ENCODE measurements at regions not wholly inside any gene's neighbourhood (a gene's known extent, or its start where the extent isn't known, plus 50 kb on each side); places are given as distances from the start of the nearest gene placed in this dataset.
"Not testable (repeated sequence)": the region's sequence is repeated elsewhere in the genome, so short reads cannot be mapped to it uniquely, and the experiment has no call there.

- DNase-seq (ENCODE audit: low read depth in 2 of 2), result no peak
Observed at GRCh38 chr6:149237464-149237863, 80.0 kb upstream of the TAB2 start.

GRCh38 chr6:149239573-149240209 lies 77.8 kb upstream of the TAB2 start:
- no peak for DNase-seq (ENCODE audit: low read depth in 2 of 2)

- no peak for DNase-seq (ENCODE audit: low read depth in 2 of 2)
Observed at GRCh38 chr6:149242883-149243282, 74.6 kb upstream of the TAB2 start.

- DNase-seq (ENCODE audit: low read depth in 2 of 2), result no peak
Observed at GRCh38 chr6:149244105-149244504, 73.4 kb upstream of the TAB2 start.

- DNase-seq (ENCODE audit: low read depth in 2 of 2), result no peak
Observed at GRCh38 chr6:149246691-149247384, 70.7 kb upstream of the TAB2 start.

- no peak for DNase-seq (ENCODE audit: low read depth in 2 of 2)
Observed at GRCh38 chr6:149247385-149247763, 70.1 kb upstream of the TAB2 start.

- DNase-seq (ENCODE audit: low read depth in 2 of 2), result not testable (repeated sequence)
Observed at GRCh38 chr6:149248263-149248662, 69.2 kb upstream of the TAB2 start.

GRCh38 chr6:149248693-149249369 lies 68.7 kb upstream of the TAB2 start:
- DNase-seq (ENCODE audit: low read depth in 2 of 2), result no peak

- no peak for DNase-seq (ENCODE audit: low read depth in 2 of 2)
Observed at GRCh38 chr6:149249370-149250357, 67.8 kb upstream of the TAB2 start.

- DNase-seq (ENCODE audit: low read depth in 2 of 2), result no peak
Observed at GRCh38 chr6:149250951-149251350, 66.6 kb upstream of the TAB2 start.

- no peak for DNase-seq (ENCODE audit: low read depth in 2 of 2)
Observed at GRCh38 chr6:149252622-149253021, 64.9 kb upstream of the TAB2 start.

- DNase-seq (ENCODE audit: low read depth in 2 of 2), result no peak
Observed at GRCh38 chr6:149254253-149254652, 63.3 kb upstream of the TAB2 start.

- DNase-seq (ENCODE audit: low read depth in 2 of 2), result no peak
Observed at GRCh38 chr6:149259753-149260152, 57.8 kb upstream of the TAB2 start.

- no peak for DNase-seq (ENCODE audit: low read depth in 2 of 2)
Observed at GRCh38 chr6:149260214-149260874, 57.2 kb upstream of the TAB2 start.

- DNase-seq (ENCODE audit: low read depth in 2 of 2), result no peak
Observed at GRCh38 chr6:149261364-149262040, 56.0 kb upstream of the TAB2 start.

- no peak for DNase-seq (ENCODE audit: low read depth in 2 of 2)
Observed at GRCh38 chr6:149263321-149263720, 54.2 kb upstream of the TAB2 start.

GRCh38 chr6:149264629-149265028 lies 52.9 kb upstream of the TAB2 start:
- no peak for DNase-seq (ENCODE audit: low read depth in 2 of 2)

GRCh38 chr6:149265945-149266344 lies 51.6 kb upstream of the TAB2 start:
- DNase-seq (ENCODE audit: low read depth in 2 of 2), result no peak

GRCh38 chr6:149266659-149267058 lies 50.9 kb upstream of the TAB2 start:
- no peak for DNase-seq (ENCODE audit: low read depth in 2 of 2)

GRCh38 chr6:149267072-149267471 lies 50.4 kb upstream of the TAB2 start:
- DNase-seq (ENCODE audit: low read depth in 2 of 2), result no peak
